Choroid plexus epithelial cell (primary cell): ENCODE measurements at regions not wholly inside any gene's neighbourhood (a gene's known extent, or its start where the extent isn't known, plus 50 kb on each side); places are given as distances from the start of the nearest gene placed in this dataset.
"Not testable (repeated sequence)": the region's sequence is repeated elsewhere in the genome, so short reads cannot be mapped to it uniquely, and the experiment has no call there.

ENCODE experiments used
- DNase-seq: peaks from one replicate; pipeline ENCODE4 v3.0.0-alpha.2; 2010; ENCODE audit warnings: low read depth
- H3K4me3 ChIP-seq: 2 replicates; pipeline ENCODE4 v1.5.1; 2011; ENCODE audit warnings: low read depth, mild to moderate bottlenecking, control low read depth, low read length, moderate library complexity
- TF ChIP-seq, protein P1 (sequence below): conservative IDR thresholded peaks from 2 replicates; pipeline ENCODE4 v1.5.1; 2011; ENCODE audit warnings: low read depth, mild to moderate bottlenecking, control low read depth, inconsistent platforms, low read length, moderate library complexity

DNA sequence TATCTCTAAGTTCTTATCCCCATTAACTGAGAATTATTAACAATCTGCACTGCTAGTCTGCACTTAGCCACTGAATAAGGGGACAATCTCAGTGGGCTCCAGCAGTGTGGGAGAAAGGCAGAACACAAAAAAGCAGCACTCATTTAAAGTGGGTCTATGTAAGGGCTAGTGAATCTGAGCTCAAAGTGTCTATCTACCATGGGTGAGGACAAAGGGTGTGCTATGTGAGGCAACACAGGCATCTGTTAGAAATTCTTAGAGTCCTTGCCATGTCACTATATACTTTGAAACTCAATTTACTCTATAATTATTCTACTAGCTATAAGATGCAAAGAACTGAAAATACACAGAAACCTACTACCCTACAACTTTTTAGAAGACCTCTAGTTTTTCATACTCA is 135.8 kb upstream of the TMEM168 start:
- no peak overlapping the region for H3K4me3 ChIP-seq

DNA sequence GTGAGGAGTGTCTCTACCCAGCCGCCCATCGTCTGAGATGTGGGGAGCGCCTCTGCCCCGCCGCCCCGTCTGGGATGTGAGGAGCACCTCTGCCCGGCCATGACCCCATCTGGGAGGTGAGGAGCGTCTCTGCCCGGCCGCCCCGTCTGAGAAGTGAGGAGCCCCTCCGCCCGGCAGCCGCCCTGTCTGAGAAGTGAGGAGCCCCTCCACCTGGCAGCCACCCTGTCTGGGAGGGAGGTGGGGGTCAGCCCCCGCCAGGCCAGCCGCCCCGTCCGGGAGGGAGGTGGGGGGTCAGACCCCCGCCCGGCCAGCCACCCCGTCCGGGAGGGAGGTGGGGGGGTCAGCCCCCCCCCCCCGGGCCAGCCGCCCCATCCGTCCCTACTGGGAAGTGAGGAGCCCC is 132.4 kb upstream of the TMEM168 start:
- H3K4me3 ChIP-seq, DNase-seq: not testable (repeated sequence)

More for the DNA sequence above, 135.8 kb upstream of the TMEM168 start:
- DNase-seq = no peak
- TF ChIP-seq, protein P1, sequence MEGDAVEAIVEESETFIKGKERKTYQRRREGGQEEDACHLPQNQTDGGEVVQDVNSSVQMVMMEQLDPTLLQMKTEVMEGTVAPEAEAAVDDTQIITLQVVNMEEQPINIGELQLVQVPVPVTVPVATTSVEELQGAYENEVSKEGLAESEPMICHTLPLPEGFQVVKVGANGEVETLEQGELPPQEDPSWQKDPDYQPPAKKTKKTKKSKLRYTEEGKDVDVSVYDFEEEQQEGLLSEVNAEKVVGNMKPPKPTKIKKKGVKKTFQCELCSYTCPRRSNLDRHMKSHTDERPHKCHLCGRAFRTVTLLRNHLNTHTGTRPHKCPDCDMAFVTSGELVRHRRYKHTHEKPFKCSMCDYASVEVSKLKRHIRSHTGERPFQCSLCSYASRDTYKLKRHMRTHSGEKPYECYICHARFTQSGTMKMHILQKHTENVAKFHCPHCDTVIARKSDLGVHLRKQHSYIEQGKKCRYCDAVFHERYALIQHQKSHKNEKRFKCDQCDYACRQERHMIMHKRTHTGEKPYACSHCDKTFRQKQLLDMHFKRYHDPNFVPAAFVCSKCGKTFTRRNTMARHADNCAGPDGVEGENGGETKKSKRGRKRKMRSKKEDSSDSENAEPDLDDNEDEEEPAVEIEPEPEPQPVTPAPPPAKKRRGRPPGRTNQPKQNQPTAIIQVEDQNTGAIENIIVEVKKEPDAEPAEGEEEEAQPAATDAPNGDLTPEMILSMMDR = no peak

DNA sequence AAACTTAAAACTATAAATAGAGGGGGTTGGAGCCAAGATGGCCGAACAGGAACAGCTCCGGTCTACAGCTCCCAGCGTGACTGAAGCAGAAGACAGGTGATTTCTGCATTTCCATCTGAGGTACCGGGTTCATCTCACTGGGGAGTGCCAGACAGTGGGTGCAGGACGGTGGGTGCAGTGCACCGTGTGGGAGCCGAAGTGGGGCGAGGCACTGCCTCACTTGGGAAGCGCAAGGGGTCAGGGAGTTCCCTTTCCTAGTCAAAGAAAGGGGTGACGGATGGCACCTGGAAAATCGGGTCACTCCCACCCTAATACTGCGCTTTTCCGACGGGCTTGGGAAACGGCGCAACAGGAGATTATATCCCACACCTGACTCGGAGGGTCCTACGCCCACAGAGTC is 126.2 kb upstream of the TMEM168 start:
- not testable (repeated sequence) for DNase-seq, H3K4me3 ChIP-seq

DNA sequence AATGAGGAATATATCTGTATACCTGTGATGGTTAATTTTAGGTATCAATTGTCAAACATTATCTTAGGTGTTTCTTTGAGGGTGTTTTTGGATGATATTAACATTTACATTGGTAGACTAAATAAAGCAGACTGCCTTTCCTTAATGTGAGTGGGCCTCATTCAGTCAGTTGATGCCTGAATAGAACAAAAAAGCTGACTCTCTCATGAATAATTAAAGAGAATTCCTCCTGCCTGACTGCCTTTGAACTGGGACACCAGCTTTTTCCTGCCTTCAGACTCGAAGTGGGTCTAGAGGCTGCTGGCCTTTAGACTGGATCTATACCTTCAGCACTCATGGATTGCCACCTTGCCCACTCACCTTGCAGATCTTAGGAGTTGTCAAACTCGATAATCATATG is 117.9 kb upstream of the TMEM168 start:
- H3K4me3 ChIP-seq = no peak overlapping the region
- DNase-seq = no peak
- TF ChIP-seq, protein P1 = no peak

DNA sequence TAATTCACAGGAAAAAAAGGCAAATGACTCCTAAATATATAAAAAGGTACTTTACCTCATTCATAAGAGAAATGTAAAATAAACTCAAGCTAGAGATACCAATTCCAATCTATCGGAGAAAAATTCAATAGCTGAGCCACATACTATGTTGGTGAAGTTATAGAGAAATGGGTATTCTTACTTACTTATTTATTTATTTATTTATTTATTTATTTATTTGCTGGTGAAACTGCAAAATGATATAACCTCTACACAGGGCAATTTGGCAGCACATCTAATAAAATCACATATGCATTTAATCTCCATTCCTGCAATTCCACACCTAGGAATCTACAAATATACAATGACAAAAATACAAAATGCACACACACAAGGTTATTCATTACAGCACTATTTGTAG is 117.5 kb upstream of the TMEM168 start:
- H3K4me3 ChIP-seq = no peak overlapping the region
- TF ChIP-seq, protein P1 = no peak
- DNase-seq = no peak

DNA sequence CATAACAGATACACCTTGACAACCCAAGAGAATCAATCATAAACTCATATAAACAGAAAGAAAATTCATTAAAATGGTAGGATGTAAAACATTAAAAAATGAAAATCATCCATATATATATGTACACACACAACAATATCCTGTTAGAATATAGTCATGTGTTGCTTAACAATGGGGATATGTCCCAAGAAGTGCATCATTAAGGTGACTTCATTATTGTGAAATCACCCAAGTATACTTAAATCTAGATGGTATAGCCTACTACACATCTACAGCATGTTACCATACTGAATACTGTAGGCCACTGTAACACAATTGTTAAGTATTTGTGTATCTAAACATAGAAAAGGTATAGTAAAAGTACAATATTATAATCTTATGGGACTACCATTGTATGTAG is 115.8 kb upstream of the TMEM168 start:
- no peak for DNase-seq
- H3K4me3 ChIP-seq = no peak overlapping the region
- TF ChIP-seq, protein P1 = no peak

DNA sequence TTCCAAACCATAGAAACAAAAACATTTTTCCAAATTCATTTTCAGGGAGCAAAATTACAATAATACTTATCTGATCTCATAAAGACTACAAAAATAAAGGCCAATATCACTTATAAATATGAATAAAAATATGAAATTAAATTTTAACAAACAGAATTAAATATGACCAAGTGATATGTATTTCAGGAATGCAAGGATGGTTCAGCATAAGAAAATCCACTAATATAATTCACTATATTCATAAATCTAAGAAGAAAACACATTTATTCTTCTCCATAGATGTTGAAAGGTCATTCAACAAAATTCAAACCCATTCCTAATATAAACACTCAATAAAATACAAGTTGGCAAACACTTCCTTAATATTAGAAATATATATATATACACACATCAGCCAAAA is 115.2 kb upstream of the TMEM168 start:
- H3K4me3 ChIP-seq = no peak overlapping the region
- no peak for DNase-seq

DNA sequence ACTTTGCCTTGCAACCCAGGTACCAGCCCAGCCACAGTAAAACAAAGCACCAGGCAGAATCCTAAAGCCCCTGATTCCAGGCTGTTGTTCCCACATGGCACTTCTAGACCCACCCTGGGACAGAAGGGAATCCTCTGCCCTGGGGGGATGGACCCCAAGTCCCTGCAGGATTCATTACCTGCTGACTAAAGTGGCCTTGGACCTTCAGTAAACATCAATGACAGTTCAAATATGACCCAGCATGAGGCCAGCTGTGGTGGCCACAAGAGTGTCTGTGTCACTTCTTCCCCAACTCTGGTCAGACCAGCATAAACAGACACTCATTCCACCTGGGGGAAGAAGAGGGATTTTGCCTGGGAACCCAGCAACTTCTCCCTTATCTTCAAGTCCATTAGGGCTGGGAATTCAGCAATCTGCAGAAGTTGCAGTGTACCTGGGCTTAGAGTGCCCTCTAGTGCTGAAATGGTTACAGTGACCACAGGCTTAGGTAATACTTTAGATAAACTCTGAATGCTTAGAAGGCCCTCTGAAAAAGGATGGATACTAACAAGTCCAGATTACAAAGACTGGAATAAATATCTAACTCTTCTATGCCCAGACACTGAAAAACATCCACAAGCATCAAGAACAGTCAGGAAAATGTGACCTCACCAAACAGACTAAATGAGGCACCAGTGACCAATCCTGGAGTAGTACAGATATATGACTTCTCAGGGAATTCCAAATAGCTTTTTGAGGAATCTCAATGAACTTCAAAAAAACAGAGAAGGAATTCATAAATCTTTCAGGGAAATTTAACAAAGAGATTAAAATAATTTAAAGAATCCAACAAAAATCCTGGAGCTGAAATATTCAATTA is 108.5 kb upstream of the TMEM168 start:
- TF ChIP-seq, protein P1 = peak; percentile 92
- peak; percentile 89 for DNase-seq
- H3K4me3 ChIP-seq = no peak overlapping the region

More for the DNA sequence above, 115.2 kb upstream of the TMEM168 start:
- TF ChIP-seq, protein P1 = no peak
